NCI-H1092 treated with DMSO at 0.1 percent for 48 hours (cell line): ENCODE measurements at regions not wholly inside any gene's neighbourhood (a gene's known extent, or its start where the extent isn't known, plus 50 kb on each side); places are given as distances from the start of the nearest gene placed in this dataset.
A peak's percentile ranks its signal among the peaks of the same experiment; 100 is the strongest.

Experiments
- DNase-seq: peaks from one replicate; lab custom pipeline; 2025; lab: John Stamatoyannopoulos, UW

GRCh38 chr9:91040371-91041215 is 239.0 kb downstream of the SYK start:
- no peak for DNase-seq

- no peak for DNase-seq
Measured at GRCh38 chr9:91042024-91042423, 240.4 kb downstream of the SYK start.

- DNase-seq = no peak
Measured at GRCh38 chr9:91042541-91042940, 240.9 kb downstream of the SYK start.

- no peak for DNase-seq
Measured at GRCh38 chr9:91043056-91043810, 241.6 kb downstream of the SYK start.

DNA sequence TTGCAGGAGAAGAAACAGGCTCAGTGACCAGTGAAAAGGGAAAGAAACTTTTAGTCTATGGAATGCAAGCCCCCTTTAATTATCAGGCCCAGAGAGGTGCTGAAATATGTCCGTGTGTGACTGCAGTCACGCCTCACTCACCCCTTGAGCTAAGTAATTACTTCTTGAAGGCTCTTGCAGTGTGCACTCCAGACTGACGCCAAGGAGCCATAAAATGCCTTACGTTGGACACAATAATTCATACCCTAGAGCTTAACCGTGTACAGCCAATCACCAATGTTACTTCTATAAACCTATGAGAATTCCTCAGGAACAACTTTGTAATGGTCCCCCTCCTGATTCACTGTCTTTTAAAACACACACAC is 242.2 kb downstream of the SYK start:
- DNase-seq = no peak

- no peak for DNase-seq
Measured at GRCh38 chr9:91044354-91044753, 242.7 kb downstream of the SYK start.

- DNase-seq = no peak
Measured at GRCh38 chr9:91045041-91045440, 243.4 kb downstream of the SYK start.

DNA sequence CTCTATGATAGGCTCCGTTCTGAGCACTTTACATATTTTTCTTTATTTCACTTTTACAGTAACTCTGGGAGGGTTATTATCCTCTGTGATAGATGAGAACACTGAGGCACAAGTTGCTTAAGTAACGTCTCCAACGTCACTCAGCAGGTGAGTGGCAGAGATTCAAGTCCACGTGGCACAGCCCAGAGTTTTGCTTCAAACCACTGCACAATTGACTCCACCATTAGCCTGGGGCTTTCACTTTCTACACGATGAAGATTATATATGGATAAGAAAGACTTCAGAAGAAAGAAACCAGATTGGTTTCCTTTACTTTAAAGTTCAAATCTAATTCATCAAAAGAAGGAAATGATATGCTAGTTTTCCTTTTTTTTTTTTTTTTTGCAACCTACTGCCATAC is 245.9 kb downstream of the SYK start:
- DNase-seq = no peak

DNA sequence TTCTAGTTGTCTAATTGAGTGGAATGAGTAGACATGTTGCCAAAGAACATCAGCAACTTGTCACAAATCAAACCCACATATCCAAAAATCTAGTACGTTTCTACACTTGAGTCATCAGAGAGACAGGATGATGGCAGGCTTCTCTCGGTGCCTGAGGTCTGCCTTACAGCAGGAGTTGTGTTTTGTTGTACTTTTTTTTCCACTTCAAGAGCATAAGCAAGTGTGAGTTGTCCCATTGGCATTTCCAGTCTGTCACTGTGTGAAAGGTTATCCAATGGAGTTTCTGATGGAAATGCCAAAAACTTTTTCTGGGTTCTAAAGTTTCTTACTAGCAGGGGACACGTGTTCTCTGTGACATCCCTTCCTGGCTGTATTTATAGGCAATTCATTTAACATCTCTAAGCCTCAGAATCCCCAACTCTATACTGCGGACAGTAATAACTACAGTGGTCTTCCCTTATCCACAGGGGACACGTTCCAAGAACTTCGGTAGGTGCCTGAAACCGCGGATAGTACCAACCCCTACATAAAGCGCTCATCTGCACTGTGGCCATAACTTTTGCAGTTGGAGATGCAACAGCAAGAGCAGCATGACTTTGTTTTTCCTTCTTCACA is 246.5 kb downstream of the SYK start:
- DNase-seq = no peak

- DNase-seq = no peak
Measured at GRCh38 chr9:91048749-91049148, 247.1 kb downstream of the SYK start.

GRCh38 chr9:91053824-91054223 is 252.2 kb downstream of the SYK start:
- DNase-seq = no peak

DNA sequence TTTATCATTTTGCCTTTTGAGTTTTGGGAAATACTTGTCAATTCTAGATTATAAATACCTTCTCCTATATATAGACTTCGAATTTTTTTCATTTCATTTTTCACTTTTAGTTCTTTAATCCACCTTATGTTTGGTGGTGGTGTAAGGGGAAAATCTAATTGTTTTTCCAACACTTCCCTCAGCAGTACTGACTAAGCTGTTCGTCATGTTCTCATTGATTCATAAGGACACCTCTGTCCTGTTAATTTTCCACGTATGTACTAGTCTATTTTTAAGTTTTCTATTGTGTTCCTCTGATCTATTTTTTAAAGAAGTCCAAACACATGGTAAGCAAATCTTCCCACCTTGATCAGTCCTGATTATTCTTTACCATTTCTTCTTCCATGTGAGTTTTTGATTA is 254.2 kb downstream of the SYK start:
- no peak for DNase-seq

- DNase-seq = no peak
Measured at GRCh38 chr9:91056486-91056885, 254.9 kb downstream of the SYK start.

- DNase-seq = no peak
Measured at GRCh38 chr9:91056917-91057316, 255.3 kb downstream of the SYK start.

DNA sequence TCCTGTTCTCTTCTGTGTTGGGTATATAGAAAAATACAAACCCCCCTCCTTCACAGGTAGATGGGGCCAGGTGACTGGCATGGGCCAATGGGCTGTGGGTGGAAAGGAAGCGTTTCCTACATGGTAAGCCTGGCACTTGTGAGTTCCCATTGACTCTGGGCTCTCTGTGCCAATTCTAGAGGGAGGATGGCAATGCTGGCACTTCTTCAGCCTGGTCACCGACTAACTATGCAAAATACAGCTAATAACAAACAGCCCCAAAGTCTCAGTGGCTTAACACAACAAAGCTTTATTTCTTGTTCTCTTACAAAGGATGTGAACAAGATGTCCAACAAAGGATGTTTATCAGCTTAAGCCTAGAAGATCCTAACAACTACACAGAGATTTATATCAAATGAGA is 258.1 kb downstream of the SYK start:
- DNase-seq = no peak

DNA sequence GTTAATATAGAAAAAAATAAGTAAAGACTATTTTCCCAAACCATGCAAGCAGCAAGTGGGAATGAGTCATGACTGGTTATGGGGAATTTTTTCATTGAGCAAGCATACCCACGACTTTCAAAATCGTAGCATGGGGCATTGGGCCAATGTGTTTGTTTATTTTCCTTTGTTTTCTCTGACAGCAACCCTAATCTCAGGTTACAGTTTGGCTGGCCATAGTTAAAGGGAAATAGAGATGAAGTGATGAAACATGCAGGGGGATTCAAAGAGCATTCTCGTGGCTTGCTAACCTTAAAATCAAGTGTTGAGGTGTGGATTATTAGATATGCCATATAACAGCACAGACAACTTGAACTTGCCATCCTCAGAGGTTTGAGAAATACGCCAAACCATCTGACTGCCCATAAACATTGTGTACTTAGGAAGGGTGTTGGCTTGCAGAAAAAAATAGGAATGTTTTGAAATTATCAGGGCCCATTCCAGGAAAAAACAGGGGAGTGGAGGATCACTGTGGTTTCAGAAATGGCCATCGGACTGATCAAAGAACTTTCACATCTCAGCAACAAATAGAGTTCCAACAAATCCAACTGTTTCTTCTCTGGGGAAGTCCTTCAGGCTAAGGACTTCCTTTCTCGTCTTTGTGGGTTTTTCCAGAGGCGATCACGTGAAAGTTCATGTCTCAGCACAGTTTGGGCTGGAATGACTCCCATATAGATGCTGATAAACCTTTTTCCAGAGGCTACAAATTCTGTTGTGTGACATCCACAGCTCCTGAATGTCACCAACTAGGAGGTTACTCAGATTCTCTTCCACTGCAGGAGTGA is 259.1 kb downstream of the SYK start:
- DNase-seq = peak; percentile 79

DNA sequence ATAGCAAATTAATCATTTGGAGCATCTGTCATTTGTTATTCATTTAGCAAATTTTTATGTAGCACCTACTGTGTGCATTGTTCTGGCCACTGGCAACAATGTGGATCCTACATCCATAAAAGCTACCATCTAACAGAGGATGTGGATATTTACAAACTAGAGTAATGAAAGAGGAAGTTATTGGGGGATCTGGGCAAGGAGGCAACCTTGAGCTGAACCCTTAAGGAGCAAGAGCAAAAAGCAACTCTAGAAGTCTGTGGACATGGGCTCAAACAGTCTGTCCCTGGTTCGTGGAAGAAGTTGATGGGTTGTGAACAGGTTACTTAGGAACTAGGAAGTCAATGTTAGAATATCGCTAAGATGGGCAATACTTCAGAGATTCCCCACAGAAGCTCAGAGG is 259.9 kb downstream of the SYK start:
- DNase-seq = no peak

- no peak for DNase-seq
Measured at GRCh38 chr9:91062281-91062680, 260.7 kb downstream of the SYK start.

DNA sequence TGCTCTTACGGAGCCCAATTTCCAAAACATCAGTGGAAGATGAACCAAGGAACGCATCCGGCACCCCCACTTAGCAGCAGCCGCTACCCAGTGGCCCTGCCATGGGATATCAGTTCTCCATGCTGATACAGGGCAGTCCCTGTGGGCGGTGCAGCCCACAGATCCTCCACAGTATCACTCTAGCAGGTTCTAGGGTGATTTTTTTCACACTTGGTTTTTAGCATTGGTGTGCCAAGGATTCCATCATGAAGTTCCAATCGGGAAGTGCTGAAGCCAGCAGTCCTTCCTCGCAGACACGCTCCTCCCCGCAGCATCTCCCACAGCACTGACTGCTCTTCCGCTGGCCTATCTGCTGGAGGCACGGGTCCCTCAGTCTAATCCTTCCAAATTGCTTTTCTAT is 261.9 kb downstream of the SYK start:
- DNase-seq = no peak

DNA sequence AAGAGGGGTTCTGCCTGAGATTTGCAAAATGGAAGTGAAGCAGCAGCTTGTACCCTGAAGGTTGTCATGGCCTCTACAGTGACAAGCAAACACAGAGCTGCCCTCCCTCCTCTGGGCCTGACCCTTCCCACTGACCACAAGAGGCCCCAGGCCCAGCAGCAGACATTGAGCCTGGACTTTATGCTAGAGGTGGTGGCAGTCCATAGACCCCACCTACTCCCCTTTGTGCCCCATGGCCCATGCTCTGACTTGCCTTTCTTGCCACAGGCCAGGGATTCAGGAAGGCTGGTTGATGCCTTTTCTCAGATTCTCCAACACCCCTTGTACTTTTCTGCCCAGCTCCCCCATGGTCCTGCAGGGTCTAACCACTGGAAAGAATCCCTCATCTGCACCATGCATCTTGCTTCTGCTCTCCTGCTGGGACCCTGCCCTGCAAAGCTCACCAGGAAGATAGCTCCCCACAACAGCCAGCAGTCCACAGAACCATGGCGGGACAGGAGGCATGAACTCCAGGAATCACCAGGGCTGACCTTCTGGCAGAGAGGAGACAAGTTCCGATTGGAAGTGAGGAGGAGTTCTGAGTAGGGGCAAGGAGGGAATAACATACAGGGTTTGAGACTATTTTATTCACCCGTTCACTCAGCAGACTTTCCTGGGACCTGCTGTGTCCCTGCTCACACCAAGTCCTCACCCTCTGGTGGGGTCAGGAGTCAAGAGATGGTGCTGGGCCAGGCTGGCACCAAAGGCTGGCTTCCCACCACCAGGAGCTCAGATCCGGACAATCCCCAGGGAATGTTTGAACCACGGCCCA is 263.8 kb downstream of the SYK start:
- DNase-seq = no peak

- DNase-seq = no peak
Measured at GRCh38 chr9:91066042-91066415, 264.4 kb downstream of the SYK start.
